B cell (primary cell): ENCODE measurements at regions not wholly inside any gene's neighbourhood (a gene's known extent, or its start where the extent isn't known, plus 50 kb on each side); places are given as distances from the start of the nearest gene placed in this dataset.

Experiments used
- EZH2 ChIP-seq: IDR thresholded peaks from 2 replicates; pipeline ENCODE4 v1.6.1; 2012; ENCODE audit warnings: borderline replicate concordance, low read depth, mild to moderate bottlenecking, moderate library complexity, low read length; ENCODE audit not compliant: insufficient read depth, poor library complexity, severe bottlenecking
- TF ChIP-seq, protein P1 (sequence below): fragments of 200-600 bp; IDR thresholded peaks from one replicate; pipeline ENCODE4 v1.8.0; 2022; ENCODE audit warnings: antibody characterized with exemption, mild to moderate bottlenecking

DNA sequence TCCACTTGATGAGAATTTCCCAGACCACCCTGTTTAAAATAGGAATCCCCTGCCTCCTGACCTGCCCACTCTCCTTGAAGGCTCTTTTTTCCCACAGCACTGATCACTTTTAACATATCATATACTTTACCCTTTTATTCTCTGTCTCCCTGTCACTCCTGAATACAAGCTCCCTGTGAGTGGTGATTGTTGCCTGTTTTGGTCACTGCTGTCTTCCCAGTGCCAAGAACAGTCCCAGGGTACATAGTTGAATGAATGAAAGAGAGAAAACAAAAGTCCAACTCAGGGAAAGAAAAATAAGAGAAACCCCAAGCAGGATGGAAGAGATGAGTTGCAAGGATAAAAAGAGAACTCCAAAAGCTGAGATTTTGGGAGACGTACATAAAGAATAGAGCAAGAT is 500.3 kb upstream of the LMCD1 start:
- TF ChIP-seq, protein P1, sequence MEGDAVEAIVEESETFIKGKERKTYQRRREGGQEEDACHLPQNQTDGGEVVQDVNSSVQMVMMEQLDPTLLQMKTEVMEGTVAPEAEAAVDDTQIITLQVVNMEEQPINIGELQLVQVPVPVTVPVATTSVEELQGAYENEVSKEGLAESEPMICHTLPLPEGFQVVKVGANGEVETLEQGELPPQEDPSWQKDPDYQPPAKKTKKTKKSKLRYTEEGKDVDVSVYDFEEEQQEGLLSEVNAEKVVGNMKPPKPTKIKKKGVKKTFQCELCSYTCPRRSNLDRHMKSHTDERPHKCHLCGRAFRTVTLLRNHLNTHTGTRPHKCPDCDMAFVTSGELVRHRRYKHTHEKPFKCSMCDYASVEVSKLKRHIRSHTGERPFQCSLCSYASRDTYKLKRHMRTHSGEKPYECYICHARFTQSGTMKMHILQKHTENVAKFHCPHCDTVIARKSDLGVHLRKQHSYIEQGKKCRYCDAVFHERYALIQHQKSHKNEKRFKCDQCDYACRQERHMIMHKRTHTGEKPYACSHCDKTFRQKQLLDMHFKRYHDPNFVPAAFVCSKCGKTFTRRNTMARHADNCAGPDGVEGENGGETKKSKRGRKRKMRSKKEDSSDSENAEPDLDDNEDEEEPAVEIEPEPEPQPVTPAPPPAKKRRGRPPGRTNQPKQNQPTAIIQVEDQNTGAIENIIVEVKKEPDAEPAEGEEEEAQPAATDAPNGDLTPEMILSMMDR = no peak
- TF ChIP-seq EZH2 = no peak
